NCI-H146 treated with DMSO at 0.1 percent for 48 hours (cell line): ENCODE measurements at regions not wholly inside any gene's neighbourhood (a gene's known extent, or its start where the extent isn't known, plus 50 kb on each side); places are given as distances from the start of the nearest gene placed in this dataset.
"Not testable (repeated sequence)": the region's sequence is repeated elsewhere in the genome, so short reads cannot be mapped to it uniquely, and the experiment has no call there.

ENCODE experiments used
- DNase-seq: peaks from one replicate; lab custom pipeline; 2025; ENCODE audit not compliant: unreplicated experiment; lab: John Stamatoyannopoulos, UW

- DNase-seq = no peak
These were observed 93.7 kb downstream of the C9orf152 start for GRCh38 chr9:110114086-110114858.

- no peak for DNase-seq
These were observed 93.1 kb downstream of the C9orf152 start for GRCh38 chr9:110114859-110115201.

DNA sequence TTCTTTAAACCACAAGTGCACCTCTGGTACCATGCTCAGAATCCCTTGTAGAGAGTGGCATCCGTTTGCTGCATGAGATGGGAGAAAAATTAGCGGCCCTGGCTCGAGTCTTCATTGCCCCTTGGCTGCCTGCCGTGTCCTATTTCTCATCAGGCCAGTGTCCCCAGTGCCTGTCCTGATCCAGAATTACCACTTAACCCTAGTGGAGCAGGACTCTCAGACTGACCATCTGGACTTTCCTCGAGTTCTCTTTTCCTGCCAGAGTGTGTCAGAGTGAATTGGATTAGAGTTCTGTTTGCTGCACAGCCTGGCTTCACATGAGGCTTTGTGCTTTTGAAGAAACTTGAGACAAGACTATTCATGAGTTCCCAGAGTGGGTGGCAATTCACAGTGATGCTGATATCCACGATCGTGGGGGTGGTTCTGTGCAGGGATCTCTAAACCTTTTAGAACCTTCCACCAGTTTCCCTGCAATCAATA lies 92.6 kb downstream of the C9orf152 start:
- DNase-seq = no peak

- no peak for DNase-seq
These were observed 92.0 kb downstream of the C9orf152 start for GRCh38 chr9:110115826-110116542.

DNA sequence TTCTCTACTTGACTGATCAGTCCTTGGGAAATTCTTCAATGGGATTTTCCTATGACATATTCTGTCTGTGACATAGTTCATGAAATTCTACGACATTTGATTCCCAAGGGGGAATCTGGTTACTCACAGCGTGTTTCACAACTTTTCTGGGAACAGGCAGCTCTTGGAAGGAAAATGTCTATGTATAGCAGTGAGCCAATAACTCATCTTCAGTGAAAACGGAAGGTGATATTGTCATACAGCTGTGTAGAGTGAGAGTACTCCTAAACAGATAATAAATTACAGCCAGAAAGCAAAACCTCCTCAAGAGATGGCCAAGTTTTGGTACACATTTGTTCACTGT lies 91.4 kb downstream of the C9orf152 start:
- DNase-seq = no peak

GRCh38 chr9:110121170-110121569 lies 86.8 kb downstream of the C9orf152 start:
- DNase-seq = no peak

GRCh38 chr9:110123341-110124095 lies 84.4 kb downstream of the C9orf152 start:
- no peak for DNase-seq

DNA sequence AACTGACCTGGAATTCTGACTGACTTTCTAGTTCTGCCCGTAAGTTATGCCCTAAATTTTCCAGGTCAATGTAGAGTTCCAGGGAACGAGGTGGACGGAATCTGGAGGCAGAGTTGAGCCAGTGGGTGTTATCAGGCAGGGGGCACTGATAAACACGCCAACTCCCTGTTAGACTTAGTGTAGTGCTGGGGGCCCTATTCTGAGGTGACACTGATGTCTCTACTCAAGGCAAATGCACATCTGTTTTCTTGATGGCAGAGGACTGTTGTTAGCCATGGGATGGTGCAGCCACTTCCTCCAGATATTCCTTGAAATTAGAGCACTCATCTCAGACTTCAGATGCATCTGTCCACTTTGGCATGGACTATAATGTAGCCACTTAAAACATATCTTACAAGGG lies 83.5 kb downstream of the C9orf152 start:
- DNase-seq = no peak

GRCh38 chr9:110125207-110125751 lies 82.7 kb downstream of the C9orf152 start:
- DNase-seq = no peak

DNA sequence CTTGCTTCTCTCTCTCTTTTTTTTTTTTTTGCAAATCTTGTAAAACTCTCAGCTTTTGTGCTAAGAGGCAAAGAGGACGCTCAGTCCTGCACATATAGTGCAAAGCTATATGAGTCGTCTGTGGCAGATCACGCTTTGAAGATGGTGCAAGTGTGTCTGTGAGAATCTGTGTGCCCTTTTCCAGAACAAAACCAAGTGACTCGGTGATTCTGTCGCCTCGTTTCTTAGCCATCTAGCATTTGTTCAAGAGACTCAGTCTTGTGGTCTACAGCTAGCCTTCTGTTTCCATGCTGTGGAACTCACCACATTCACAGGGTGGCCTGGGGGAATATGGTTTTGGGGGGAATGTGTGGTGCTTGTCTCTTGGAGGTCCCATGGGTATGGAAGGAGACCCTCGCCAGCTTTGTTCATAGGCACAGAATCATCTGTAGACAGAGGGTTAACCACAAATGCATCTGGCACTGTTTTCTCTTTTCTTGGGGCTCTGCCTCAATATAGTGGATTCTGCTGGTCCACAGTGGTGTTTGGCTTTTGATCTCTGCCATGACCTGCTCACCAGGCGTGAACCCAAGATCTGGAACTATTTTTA lies 82.1 kb downstream of the C9orf152 start:
- no peak for DNase-seq

- DNase-seq = no peak
These were observed 81.4 kb downstream of the C9orf152 start for GRCh38 chr9:110126499-110126941.

- no peak for DNase-seq
These were observed 80.7 kb downstream of the C9orf152 start for GRCh38 chr9:110126986-110127864.

GRCh38 chr9:110128664-110129329 lies 79.2 kb downstream of the C9orf152 start:
- no peak for DNase-seq

- DNase-seq = no peak
These were observed 78.5 kb downstream of the C9orf152 start for GRCh38 chr9:110129425-110129824.

GRCh38 chr9:110130211-110130610 lies 77.7 kb downstream of the C9orf152 start:
- no peak for DNase-seq

DNA sequence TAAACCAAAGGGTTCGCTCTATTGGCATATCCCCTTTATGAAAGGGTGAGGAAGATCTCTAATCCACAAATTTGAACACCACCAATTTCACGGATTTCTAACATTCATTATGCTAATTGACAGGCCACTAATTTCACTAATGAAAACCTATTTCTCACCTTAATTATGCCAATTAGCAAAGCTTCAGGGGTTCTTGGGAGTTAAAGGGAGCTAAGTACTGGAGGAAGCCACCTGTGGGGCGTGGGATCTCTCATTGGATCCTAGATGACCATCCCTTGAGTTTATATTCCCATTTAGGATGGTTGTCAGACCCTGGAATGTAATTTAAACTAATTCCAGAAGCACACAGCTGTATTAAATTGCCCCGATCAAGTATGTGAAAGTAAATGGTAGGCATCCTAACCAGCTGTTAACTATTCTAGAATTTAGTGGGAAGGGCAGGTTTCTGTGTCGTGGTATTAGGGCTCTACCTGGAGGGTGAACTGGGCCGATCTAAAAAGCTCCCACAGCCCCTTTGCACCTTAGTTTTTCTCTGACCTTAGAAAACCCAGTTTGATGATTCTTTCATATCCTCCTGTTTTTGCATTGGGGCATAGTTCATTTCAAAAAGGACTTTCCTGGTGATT lies 77.1 kb downstream of the C9orf152 start:
- no peak for DNase-seq

GRCh38 chr9:110131499-110131898 lies 76.5 kb downstream of the C9orf152 start:
- DNase-seq = no peak

DNA sequence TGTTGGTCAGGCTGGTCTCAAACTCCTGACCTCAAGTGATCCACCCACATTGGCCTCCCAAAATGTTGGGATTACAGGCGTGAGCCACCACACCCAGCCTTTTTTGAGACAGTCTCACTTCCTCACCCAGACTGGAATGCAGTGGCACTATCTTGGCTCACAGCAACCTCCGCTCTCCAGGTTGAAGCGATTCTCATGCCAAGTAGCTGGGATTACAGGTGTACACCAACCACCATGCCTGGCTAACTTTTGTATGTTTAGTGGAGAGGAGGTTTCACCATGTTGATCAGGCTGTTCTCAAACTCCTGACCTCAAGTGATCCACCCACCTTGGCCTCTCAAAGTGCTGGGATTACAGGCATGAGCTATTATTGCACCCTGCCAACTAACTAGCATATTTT lies 75.4 kb downstream of the C9orf152 start:
- DNase-seq = not testable (repeated sequence)

DNA sequence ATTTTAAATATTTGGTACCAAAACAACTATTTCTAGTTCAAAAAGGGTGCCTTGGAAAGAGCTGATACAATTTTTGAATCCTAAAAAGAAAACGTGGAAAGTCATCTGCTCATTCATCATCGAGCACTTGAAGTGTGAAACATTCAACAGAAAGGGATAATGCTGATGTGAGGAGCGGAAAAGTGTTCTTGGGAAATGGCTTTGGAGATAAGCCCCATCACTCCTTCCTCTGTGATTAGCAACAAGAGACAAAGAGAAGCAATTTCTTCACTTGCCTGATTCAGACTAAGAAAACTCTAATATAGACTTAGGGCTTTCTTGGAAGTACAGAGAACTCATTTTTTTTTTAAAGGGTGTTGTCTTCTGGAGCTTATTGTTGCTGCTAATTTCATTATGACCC lies 74.9 kb downstream of the C9orf152 start:
- no peak for DNase-seq
